HepG2 (cell line): ENCODE measurements at regions not wholly inside any gene's neighbourhood (a gene's known extent, or its start where the extent isn't known, plus 50 kb on each side); places are given as distances from the start of the nearest gene placed in this dataset.

Experiments
- ATAC-seq: fragments of 200-7000 bp; cut with Tn5 transposase; 3 replicates; pipeline ENCODE4 v1.9.1; 2020; ENCODE audit warnings: mild to moderate bottlenecking, moderate library complexity
- BruUV-seq: library from RNA; stranded (reverse); fragments of 400-500 nt; replicated peaks from 2 replicates; lab custom pipeline; 2021; lab: Mats Ljungman, UMichigan
- CTCF ChIA-PET: fragments of 300-600 bp; formaldehyde crosslinking; extraction: SDS; loops from one replicate; lab custom pipeline; 2021; ENCODE audit warnings: low total read pairs, inconsistent platforms, low intra/inter-chr PET ratio; lab: Yijun Ruan, JAX
- POLR2A ChIA-PET: fragments of 350-600 bp; sonication (Branson Sonifier 250); formaldehyde crosslinking; loops from one replicate; lab custom pipeline; 2020; ENCODE audit warnings: antibody characterized with exemption, inconsistent platforms; lab: Yijun Ruan, JAX
- DNase-seq: peaks from one replicate; pipeline ENCODE4 v3.0.0-alpha.2; 2015; ENCODE audit warnings: low spot score
- FAIRE-seq: peaks from 3 replicates; lab custom pipeline; 2011; peaks lifted over from hg19 to GRCh38; lab: Jason Lieb, UNC
- H2AFZ ChIP-seq: one replicate; pipeline ENCODE4 v1.6.1; 2011; ENCODE audit warnings: low read length, inconsistent platforms
- H3K27ac ChIP-seq: fragments of 300-600 bp; 3 replicates; pipeline ENCODE4 v1.8.0; 2011; ENCODE audit warnings: mixed run types, mild to moderate bottlenecking, mixed read lengths, low read length, inconsistent platforms; ENCODE audit not compliant: insufficient read depth; ENCODE audit errors: extremely low read length
- H3K27me3 ChIP-seq, 2 experiments: fragments of 200-600 bp in 1 of 2; 2 replicates in 1 of 2; 3 replicates in 1 of 2; pipeline versions ENCODE4 v1.6.0 to v1.8.0; 2011; ENCODE audit warnings: low read length in 2 of 2, mild to moderate bottlenecking in 2 of 2, moderate library complexity in 2 of 2, inconsistent platforms in 1 of 2; ENCODE audit not compliant: insufficient read depth in 2 of 2, control insufficient read depth in 1 of 2
- H3K36me3 ChIP-seq, 2 experiments: fragments of 200-600 bp in 1 of 2; replicated peaks in 1 of 2; 2 replicates in 1 of 2; 3 replicates in 1 of 2; pipeline versions ENCODE4 v1.5.1 to v1.8.0; 2011; ENCODE audit warnings: low read length in 2 of 2, inconsistent platforms in 1 of 2; ENCODE audit not compliant: insufficient read depth in 2 of 2, control insufficient read depth in 1 of 2
- H3K4me1 ChIP-seq: 2 replicates; pipeline ENCODE4 v1.5.1; 2012; ENCODE audit warnings: low read length, inconsistent platforms; ENCODE audit not compliant: insufficient read depth
- H3K4me2 ChIP-seq: 2 replicates; pipeline ENCODE4 v1.6.0; 2011; ENCODE audit warnings: low read depth, low read length, inconsistent platforms
- H3K4me3 ChIP-seq, 3 experiments: fragments of 200-600 bp in 1 of 3; sonication (generic), shearing (Covaris generic) in 1 of 3; replicated peaks in 1 of 3; 2 replicates each; pipeline ENCODE4 v1.5.1; 2011 to 2016; ENCODE audit warnings: low read length in 3 of 3, inconsistent platforms in 2 of 3, low read depth in 2 of 3, mild to moderate bottlenecking in 2 of 3, control low read depth in 1 of 3, mixed read lengths in 1 of 3; ENCODE audit not compliant: insufficient read depth in 1 of 3
- H3K79me2 ChIP-seq: one replicate; pipeline ENCODE4 v1.6.1; 2011; ENCODE audit warnings: low read length, inconsistent platforms; ENCODE audit not compliant: insufficient read depth
- H3K9ac ChIP-seq: 2 replicates; pipeline ENCODE4 v1.6.0; 2011; ENCODE audit warnings: mild to moderate bottlenecking, low read depth, low read length, inconsistent platforms; ENCODE audit not compliant: insufficient read depth
- H3K9me3 ChIP-seq: 2 replicates; pipeline ENCODE4 v1.5.1; 2012; ENCODE audit warnings: mild to moderate bottlenecking, low read length
- H4K20me1 ChIP-seq: 2 replicates; pipeline ENCODE4 v1.6.0; 2011; ENCODE audit warnings: inconsistent platforms, mild to moderate bottlenecking, low read length, moderate library complexity; ENCODE audit not compliant: insufficient read depth
- CREM ChIP-seq, 2 experiments: sonication (generic) in 1 of 2; formaldehyde crosslinking in 1 of 2; IDR thresholded peaks; 2 replicates each; pipeline versions ENCODE4 v1.4.0 to v1.6.1; 2016 to 2020; ENCODE audit warnings: antibody characterized with exemption in 1 of 2, mild to moderate bottlenecking in 1 of 2, missing genetic modification reagents in 1 of 2
- EEA1 ChIP-seq: sonication (generic); formaldehyde crosslinking; IDR thresholded peaks from 2 replicates; pipeline ENCODE4 v1.5.1; 2020; ENCODE audit warnings: mild to moderate bottlenecking, missing genetic modification reagents, borderline replicate concordance
- HIC2 ChIP-seq: sonication (generic); formaldehyde crosslinking; IDR thresholded peaks from 2 replicates; pipeline ENCODE4 v1.9.0; 2022; ENCODE audit warnings: low read depth, missing genetic modification reagents
- KDM6A ChIP-seq: IDR thresholded peaks from 2 replicates; pipeline ENCODE4 v1.6.1; 2016; ENCODE audit warnings: low read depth
- MTA3 ChIP-seq: sonication (generic); formaldehyde crosslinking; IDR thresholded peaks from 2 replicates; pipeline ENCODE4 v1.4.0; 2020; ENCODE audit warnings: missing genetic modification reagents
- NAIF1 ChIP-seq: sonication (generic); formaldehyde crosslinking; IDR thresholded peaks from 2 replicates; pipeline ENCODE4 v1.5.0; 2020; ENCODE audit warnings: mild to moderate bottlenecking, missing genetic modification reagents, borderline replicate concordance
- NR2C2 ChIP-seq: sonication (generic); formaldehyde crosslinking; IDR thresholded peaks from 2 replicates; pipeline ENCODE4 v1.4.0; 2020; ENCODE audit warnings: missing genetic modification reagents, mild to moderate bottlenecking, moderate library complexity, borderline replicate concordance
- RAD51 ChIP-seq: fragments of 450-650 bp; IDR thresholded peaks from 2 replicates; pipeline ENCODE4 v1.6.1; 2016; ENCODE audit warnings: borderline replicate concordance
- RXRB ChIP-seq: IDR thresholded peaks from 2 replicates; pipeline ENCODE4 v1.6.1; 2016; ENCODE audit warnings: borderline replicate concordance, missing genetic modification reagents, missing compliant biosample characterization
- SMARCC2 ChIP-seq: fragments of 450-650 bp; IDR thresholded peaks from 2 replicates; pipeline ENCODE4 v1.6.1; 2017; ENCODE audit warnings: antibody characterized with exemption, mild to moderate bottlenecking
- TGIF2 ChIP-seq: IDR thresholded peaks from 2 replicates; pipeline ENCODE4 v1.6.1; 2016; ENCODE audit warnings: control low read depth, missing compliant biosample characterization
- TSC22D2 ChIP-seq: sonication (generic); formaldehyde crosslinking; IDR thresholded peaks from 2 replicates; pipeline ENCODE4 v1.5.1; 2020; ENCODE audit warnings: missing genetic modification reagents, mild to moderate bottlenecking, borderline replicate concordance
- ZC3H4 ChIP-seq: sonication (generic); formaldehyde crosslinking; IDR thresholded peaks from 2 replicates; pipeline ENCODE4 v1.4.0; 2020; ENCODE audit warnings: missing genetic modification reagents, borderline replicate concordance
- ZNF180 ChIP-seq: sonication (generic); formaldehyde crosslinking; IDR thresholded peaks from 2 replicates; pipeline ENCODE4 v1.4.0; 2020; ENCODE audit warnings: low read depth, missing genetic modification reagents, borderline replicate concordance
- ZNF414 ChIP-seq: sonication (generic); formaldehyde crosslinking; IDR thresholded peaks from 2 replicates; pipeline ENCODE4 v1.5.0; 2020; ENCODE audit warnings: missing genetic modification reagents
- ZNF441 ChIP-seq: sonication (generic); formaldehyde crosslinking; IDR thresholded peaks from 2 replicates; pipeline ENCODE4 v1.7.0; 2021; ENCODE audit warnings: missing genetic modification reagents, borderline replicate concordance
- ZNF460 ChIP-seq: sonication (generic); formaldehyde crosslinking; IDR thresholded peaks from 2 replicates; pipeline ENCODE4 v1.5.1; 2020; ENCODE audit warnings: missing genetic modification reagents, mild to moderate bottlenecking, borderline replicate concordance
- ZNF574 ChIP-seq: sonication (generic); formaldehyde crosslinking; IDR thresholded peaks from 2 replicates; pipeline ENCODE4 v1.4.0; 2020; ENCODE audit warnings: missing genetic modification reagents
- WGBS: methylation state at CpG from one replicate; pipeline ENCODE4 v1.1.6; 2017; ENCODE audit warnings: low lambda C conversion rate; 5-methylcytosine and 5-hydroxymethylcytosine counted together
- in situ Hi-C: cut with HindIII; loops from 2 replicates; pipeline ENCODE4 v1.10.0; 2017; ENCODE audit warnings: low pct_unique_long_range_greater_than_20kb; ENCODE audit not compliant: extremely low pct_ligation_motif_present
- intact Hi-C: fragments of 100-400 bp; cut with micrococcal nuclease; formaldehyde crosslinking; loops from one replicate; pipeline ENCODE4 v1.10.0; 2022; ENCODE audit not compliant: unreplicated experiment

GRCh38 chr12:77163074-77164038 is 98.0 kb upstream of the E2F7 start (continued):
- no peak for TF ChIP-seq NR2C2 (CRISPR knock-in tag)
- TF ChIP-seq ZNF460 (CRISPR knock-in tag): no peak
- TF ChIP-seq KDM6A: no peak

- H3K36me3 ChIP-seq: no peaks in the 10 kb centered on the region
- H3K4me1 ChIP-seq: no peaks in the 10 kb centered on the region
- FAIRE-seq: no peak
- CTCF ChIA-PET: no interaction called here
- WGBS: 2% methylated on average over 2 of the region's 2 CpGs
- no peak overlapping the region for H3K9ac ChIP-seq
- no peaks in the 10 kb centered on the region for H4K20me1 ChIP-seq
- no TSS peak for BruUV-seq
- H3K79me2 ChIP-seq: no peaks in the 10 kb centered on the region
- H3K27ac ChIP-seq: no peak overlapping the region
- DNase-seq: no peak
- H3K27me3 ChIP-seq: no peaks in the 10 kb centered on the region
- ATAC-seq: no peak
- in situ Hi-C loops: no loop called here
- intact Hi-C loops: no loop called here
- no peaks in the 10 kb centered on the region for H3K9me3 ChIP-seq
- no peak overlapping the region for H2AFZ ChIP-seq
- POLR2A ChIA-PET: no interaction called here
- H3K4me2 ChIP-seq: no peak overlapping the region
- H3K4me3 ChIP-seq: no peak overlapping the region
- TF ChIP-seq NAIF1 (CRISPR knock-in tag): no peak
- no peak for TF ChIP-seq EEA1 (CRISPR knock-in tag)
- TF ChIP-seq ZC3H4 (CRISPR knock-in tag): no peak
- TF ChIP-seq TSC22D2 (CRISPR knock-in tag): no peak
- TF ChIP-seq CREM (IDR thresholded peaks at IDR 0.05): no peak
- TF ChIP-seq CREM (CRISPR knock-in tag; IDR thresholded peaks at IDR 0.05): no peak
- TF ChIP-seq ZNF180 (CRISPR knock-in tag): no peak
- no peak for TF ChIP-seq ZNF414
- TF ChIP-seq MTA3 (CRISPR knock-in tag): no peak
- no peak for TF ChIP-seq TGIF2 (CRISPR knock-in tag)
- TF ChIP-seq SMARCC2: no peak
- no peak for TF ChIP-seq ZNF574 (CRISPR knock-in tag)
- TF ChIP-seq HIC2 (CRISPR knock-in tag): no peak
- TF ChIP-seq RAD51: no peak
- no peak for TF ChIP-seq ZNF441 (CRISPR knock-in tag)
- no peak for TF ChIP-seq RXRB (CRISPR knock-in tag)
Measured at GRCh38 chr12:77161944-77162343, 96.6 kb upstream of the E2F7 start.
